ENCODE measurements at regions not wholly inside any gene's neighbourhood (a gene's known extent, or its start where the extent isn't known, plus 50 kb on each side); places are given as distances from the start of the nearest gene placed in this dataset.
"Not testable (repeated sequence)": the region's sequence is repeated elsewhere in the genome, so short reads cannot be mapped to it uniquely, and the experiment has no call there.

DNA sequence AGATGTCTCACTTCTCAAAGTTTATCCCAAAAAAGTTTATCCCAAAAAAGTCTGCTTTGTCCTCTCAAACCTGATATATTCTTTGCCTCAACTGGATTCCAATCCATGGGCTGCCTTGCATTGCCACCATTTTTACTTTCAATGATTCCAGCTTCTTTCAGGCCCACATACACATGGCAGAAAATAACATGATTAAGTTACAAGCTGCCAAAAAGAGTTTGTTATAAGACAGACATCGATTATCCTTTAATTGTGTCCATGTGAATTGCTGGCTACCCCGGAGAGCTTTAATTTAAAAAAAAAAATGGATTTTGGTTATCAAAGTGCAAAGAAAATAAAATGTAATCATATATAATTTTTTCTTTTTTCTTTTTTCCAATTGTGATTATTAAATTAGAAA lies 819.6 kb upstream of the SORCS1 start:
- H3K4me1 Mint-ChIP-seq (ENCODE audit: low read depth) = no peaks in the 10 kb centered on the region
- no peaks in the 10 kb centered on the region for H3K27me3 Mint-ChIP-seq
- H3K27ac Mint-ChIP-seq = no peak overlapping the region
- no peak overlapping the region for H3K4me3 Mint-ChIP-seq
- no peaks in the 10 kb centered on the region for H3K9me3 Mint-ChIP-seq
- no peaks in the 10 kb centered on the region for H3K36me3 Mint-ChIP-seq (ENCODE audit: low read depth)

DNA sequence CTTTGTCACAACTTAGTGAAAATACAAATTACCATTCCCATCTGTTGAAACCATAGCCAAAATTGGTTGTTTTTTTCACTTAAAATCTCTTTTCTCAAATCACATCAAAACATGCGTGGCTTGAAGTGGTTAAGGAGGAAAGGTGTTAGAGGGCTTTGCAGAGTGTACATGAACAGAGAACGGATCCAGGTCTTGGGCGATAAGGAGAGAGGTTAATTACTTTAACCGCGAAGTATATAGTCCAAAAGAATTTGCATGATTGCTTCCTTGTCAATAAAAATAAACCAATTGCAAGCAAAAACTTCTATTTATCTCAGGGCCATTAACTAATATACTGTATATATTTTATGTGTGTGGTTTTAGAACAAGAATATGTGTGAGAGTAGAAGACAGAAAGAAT lies 813.9 kb upstream of the SORCS1 start:
- no peaks in the 10 kb centered on the region for H3K4me1 Mint-ChIP-seq (ENCODE audit: low read depth)
- H3K27ac Mint-ChIP-seq = no peak overlapping the region
- no peaks in the 10 kb centered on the region for H3K27me3 Mint-ChIP-seq
- no peak overlapping the region for H3K4me3 Mint-ChIP-seq
- H3K9me3 Mint-ChIP-seq = peaks cover 6% of the 10 kb centered on the region
- H3K36me3 Mint-ChIP-seq (ENCODE audit: low read depth) = no peaks in the 10 kb centered on the region

DNA sequence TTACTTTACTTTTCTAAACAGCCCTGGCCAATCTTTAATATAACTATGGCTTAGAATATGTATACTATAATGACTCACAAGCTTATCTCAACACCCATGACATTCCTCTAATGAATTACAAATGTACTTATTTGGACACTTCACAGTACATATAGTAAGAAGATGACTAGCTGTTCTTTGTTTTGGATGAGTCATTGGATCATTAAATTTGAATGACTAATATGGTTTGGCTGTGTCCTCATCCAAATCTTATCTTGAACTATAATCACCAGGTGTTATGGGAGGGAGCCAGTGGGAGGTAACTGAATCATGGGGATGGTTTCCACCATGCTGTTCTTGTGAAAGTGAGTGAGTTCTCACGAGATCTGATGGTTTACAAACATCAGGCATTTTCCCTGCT lies 807.5 kb upstream of the SORCS1 start:
- no peak overlapping the region for H3K4me3 Mint-ChIP-seq
- H3K27ac Mint-ChIP-seq = no peak overlapping the region
- no peaks in the 10 kb centered on the region for H3K27me3 Mint-ChIP-seq
- H3K9me3 Mint-ChIP-seq = peaks cover 5% of the 10 kb centered on the region
- H3K36me3 Mint-ChIP-seq (ENCODE audit: low read depth) = no peaks in the 10 kb centered on the region
- no peaks in the 10 kb centered on the region for H3K4me1 Mint-ChIP-seq (ENCODE audit: low read depth)

DNA sequence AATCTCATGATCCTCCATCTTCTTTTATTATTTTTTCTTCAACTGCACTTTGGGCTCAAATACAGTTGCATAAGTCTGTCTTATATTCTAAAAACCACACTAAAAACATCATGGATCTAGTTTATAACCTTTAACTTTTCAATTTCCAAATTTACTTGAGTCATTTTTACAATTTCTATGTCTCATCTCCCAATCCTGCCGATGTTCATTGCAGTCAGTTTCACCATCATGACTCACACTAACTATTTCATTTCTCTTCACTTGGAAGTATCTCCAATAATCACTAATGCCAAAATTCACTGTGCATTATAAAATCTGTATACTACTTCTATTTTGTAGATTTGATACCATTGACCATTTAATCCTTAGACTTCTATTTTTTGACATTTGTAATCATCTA lies 806.9 kb upstream of the SORCS1 start:
- H3K27ac Mint-ChIP-seq = no peak overlapping the region
- H3K36me3 Mint-ChIP-seq (ENCODE audit: low read depth) = no peaks in the 10 kb centered on the region
- H3K4me1 Mint-ChIP-seq (ENCODE audit: low read depth) = no peaks in the 10 kb centered on the region
- no peaks in the 10 kb centered on the region for H3K27me3 Mint-ChIP-seq
- peaks cover 4% of the 10 kb centered on the region for H3K9me3 Mint-ChIP-seq
- no peak overlapping the region for H3K4me3 Mint-ChIP-seq

DNA sequence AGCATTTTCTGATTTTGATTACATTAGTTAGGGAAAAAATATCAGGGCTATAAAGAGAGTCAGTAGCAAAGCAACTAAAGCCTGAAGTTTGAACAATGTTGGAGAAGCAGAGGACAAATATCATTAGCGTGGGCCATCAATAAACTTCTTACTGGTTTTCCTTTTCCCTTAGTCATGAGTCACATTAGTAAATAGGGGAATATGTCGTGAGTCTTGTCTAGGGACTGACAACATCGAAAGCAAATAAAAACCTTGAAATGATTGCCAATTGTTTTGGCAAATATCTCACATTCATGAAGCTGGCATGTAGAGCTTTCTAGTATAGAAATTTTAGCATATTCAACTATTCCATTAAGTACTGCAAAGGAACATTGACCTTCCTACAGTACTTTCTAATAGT lies 806.0 kb upstream of the SORCS1 start:
- Mint-ChIP-seq H3K27me3 (no peaks in the 10 kb centered on the region), H3K4me1 (ENCODE audit: low read depth) (no peaks in the 10 kb centered on the region), H3K9me3 (peaks cover 4% of the 10 kb centered on the region), H3K4me3 (no peak overlapping the region), H3K36me3 (ENCODE audit: low read depth) (no peaks in the 10 kb centered on the region), H3K27ac (no peak overlapping the region)

DNA sequence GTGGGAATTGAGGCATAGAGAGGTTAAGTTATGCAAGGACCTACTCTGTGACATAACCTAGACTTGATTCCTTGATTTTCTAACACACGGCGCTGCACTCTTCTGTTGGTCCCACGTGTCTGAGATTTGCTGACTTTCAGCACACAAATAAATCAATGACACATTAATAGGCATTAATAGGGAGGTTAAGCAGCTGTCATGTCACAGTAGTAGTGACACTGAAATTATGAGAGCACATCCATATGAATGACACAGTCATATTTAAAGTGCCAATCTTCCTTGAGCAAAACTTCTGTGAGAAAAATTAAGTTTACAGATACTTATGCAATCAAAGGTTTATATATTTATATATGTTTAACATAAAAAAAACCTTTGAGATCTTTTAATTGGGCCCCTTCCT lies 805.4 kb upstream of the SORCS1 start:
- no peaks in the 10 kb centered on the region for H3K27me3 Mint-ChIP-seq
- no peaks in the 10 kb centered on the region for H3K4me1 Mint-ChIP-seq (ENCODE audit: low read depth)
- H3K36me3 Mint-ChIP-seq (ENCODE audit: low read depth) = no peaks in the 10 kb centered on the region
- no peak overlapping the region for H3K27ac Mint-ChIP-seq
- peaks cover 4% of the 10 kb centered on the region for H3K9me3 Mint-ChIP-seq
- no peak overlapping the region for H3K4me3 Mint-ChIP-seq

DNA sequence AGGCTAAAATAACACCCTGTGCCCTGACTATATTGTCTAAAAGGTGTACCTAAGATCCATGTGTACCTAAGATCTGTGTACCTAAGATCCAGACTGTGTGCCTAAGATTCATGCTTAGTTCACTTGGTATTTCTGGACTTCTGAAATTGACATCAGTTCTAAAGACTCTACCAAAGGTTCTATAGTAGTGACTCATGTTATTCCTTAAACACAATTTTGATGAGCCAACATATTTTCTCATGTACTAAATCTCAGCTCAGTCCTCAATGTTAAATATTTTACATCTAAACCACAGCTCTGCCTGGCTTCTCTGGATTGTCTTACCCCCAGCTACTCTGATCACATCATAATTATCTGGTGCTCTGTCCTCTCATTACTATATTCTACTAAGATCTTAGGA lies 802.3 kb upstream of the SORCS1 start:
- Mint-ChIP-seq H3K4me3 (no peak overlapping the region), H3K9me3 (peaks cover 4% of the 10 kb centered on the region), H3K27ac (no peak overlapping the region), H3K4me1 (ENCODE audit: low read depth) (no peaks in the 10 kb centered on the region), H3K27me3 (no peaks in the 10 kb centered on the region), H3K36me3 (ENCODE audit: low read depth) (no peaks in the 10 kb centered on the region)

DNA sequence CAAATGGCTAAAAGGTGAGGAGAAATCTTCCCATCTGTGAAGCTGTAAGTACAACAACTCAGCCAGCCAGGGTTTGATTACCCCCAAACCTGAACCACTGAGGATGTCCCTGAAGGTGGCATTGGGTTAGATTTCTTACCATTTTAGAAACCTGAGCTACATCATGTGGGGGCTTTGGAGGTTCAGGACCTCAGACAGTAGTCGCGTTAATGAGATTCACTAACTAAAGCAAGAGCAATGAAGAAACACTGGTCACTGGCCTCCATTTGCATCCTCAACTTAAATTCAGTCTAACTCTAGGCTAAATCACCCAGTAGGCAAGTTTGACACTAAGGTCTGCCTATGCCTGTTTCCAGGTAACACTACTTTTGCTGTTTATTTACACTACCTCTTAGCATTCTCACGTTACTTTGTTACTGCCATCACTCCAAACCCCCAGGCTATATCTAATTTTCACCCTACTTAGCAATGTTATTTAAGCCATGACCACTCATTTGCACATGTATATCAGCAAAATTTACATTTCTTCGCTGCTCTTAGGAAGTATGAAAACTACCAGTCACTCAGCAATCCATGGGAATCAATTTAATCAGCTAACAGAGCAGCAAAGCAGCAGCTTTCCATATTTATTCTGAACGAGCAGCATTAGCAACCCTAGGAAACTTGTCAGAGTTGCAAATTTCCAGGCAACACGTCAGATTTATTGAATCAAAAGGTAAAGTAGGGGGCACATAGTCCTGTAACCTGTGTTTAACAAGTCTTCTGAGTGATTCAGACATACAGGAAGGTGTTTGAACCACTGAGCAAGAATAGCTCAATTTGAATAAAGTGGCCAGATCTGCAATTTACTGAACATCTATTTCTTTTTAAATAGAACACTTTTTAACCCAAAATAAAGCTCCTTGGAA lies 788.4 kb upstream of the SORCS1 start:
- Mint-ChIP-seq H3K4me1 (ENCODE audit: low read depth) (no peaks in the 10 kb centered on the region), H3K27ac (no peak overlapping the region), H3K27me3 (no peaks in the 10 kb centered on the region), H3K4me3 (no peak overlapping the region), H3K9me3 (peaks cover 13% of the 10 kb centered on the region), H3K36me3 (ENCODE audit: low read depth) (no peaks in the 10 kb centered on the region)

DNA sequence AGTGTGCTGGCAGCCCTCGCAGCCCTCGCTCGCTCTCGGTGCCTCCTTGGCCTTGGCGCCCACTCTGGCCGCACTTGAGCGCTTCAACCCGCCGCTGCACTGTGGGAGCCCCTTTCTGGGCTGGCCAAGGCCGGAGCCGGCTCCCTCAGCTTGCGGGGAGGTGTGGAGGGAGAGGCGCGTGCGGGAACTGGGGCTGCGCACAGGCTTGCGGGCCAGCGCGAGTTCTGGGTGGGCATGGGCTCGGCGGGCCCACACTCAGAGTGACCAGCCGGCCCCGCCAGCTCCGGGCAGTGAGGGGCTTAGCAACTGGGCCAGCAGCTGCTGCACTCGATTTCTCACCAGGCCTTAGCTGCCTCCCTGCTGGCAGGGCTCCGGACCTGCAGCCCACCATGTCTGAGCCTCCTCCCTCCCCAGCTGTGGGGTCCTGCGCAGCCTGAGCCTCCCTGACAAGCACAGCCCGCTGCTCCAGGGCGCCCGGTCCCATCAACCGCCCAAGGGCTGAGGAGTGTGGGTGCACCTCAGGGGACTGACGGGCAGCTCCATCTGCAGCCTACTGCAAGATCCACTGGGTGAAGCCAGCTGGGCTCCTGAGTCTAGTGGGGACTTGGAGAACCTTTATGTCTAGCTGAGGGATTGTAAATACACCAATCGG lies 786.0 kb upstream of the SORCS1 start:
- not testable (repeated sequence) for H3K36me3 Mint-ChIP-seq (ENCODE audit: low read depth); H3K4me1 Mint-ChIP-seq (ENCODE audit: low read depth); H3K27ac Mint-ChIP-seq; H3K4me3 Mint-ChIP-seq; H3K27me3 Mint-ChIP-seq
- peaks cover 20% of the 10 kb centered on the region for H3K9me3 Mint-ChIP-seq

DNA sequence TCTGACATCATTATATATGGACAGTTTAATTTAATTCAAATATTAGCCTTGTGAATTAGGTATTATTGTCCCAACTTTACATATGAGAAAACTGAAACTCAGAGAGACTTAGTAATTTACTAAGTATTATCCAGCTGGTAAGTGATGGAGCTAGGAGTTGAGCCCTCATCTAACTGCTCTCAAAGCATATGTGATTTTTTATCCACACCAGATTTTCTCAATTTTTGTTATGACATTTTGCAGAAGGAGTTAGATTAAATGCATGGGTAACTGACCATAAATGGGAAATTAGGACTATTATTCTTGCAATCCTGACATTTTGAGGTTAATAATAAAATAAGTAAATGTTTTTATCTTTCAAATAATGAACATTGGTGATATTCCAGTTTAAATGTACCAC lies 778.3 kb upstream of the SORCS1 start:
- Mint-ChIP-seq H3K36me3 (ENCODE audit: low read depth) (no peaks in the 10 kb centered on the region), H3K4me1 (ENCODE audit: low read depth) (no peaks in the 10 kb centered on the region), H3K4me3 (no peak overlapping the region), H3K9me3 (peaks cover 12% of the 10 kb centered on the region), H3K27ac (no peak overlapping the region), H3K27me3 (no peaks in the 10 kb centered on the region)

DNA sequence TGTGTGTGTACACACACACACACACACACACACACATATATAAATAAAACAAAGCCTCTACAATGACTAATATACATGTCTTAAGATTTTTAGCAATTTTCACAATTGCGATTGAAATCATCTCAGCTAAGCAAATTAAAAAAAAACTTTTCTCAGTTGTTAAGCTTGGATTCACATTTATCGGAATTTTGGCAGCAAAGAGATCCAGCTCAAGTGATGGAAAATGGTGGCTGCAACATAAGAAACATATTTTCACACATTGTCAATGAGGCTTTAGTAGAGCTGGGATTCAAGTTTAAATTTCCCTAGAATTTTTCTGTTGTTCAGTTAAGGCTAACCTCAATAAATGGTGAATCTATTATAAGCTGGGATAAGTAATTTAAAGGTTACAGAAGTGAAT lies 768.6 kb upstream of the SORCS1 start:
- Mint-ChIP-seq H3K4me3 (no peak overlapping the region), H3K9me3 (peaks cover 13% of the 10 kb centered on the region), H3K36me3 (ENCODE audit: low read depth) (no peaks in the 10 kb centered on the region), H3K27ac (no peak overlapping the region), H3K4me1 (ENCODE audit: low read depth) (no peaks in the 10 kb centered on the region), H3K27me3 (no peaks in the 10 kb centered on the region)

DNA sequence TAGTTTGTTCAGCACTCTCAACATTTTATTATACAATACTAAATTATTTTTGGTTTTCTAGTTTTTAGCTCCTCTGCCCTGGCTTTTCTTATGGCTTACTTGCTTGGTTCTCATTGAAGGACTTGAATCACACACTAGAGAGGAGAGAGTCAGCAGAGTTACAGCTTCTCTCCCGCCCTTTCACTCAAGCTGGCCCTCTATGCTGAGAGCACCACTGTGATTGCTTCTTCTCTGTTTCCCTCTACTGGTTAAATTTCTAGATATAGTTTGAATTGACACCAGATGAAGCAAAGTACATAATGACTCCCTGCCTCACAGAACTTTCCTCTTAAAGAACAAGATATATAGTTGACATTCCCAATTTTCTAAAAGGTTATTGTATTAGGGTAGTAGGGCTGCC lies 767.3 kb upstream of the SORCS1 start:
- peaks cover 7% of the 10 kb centered on the region for H3K9me3 Mint-ChIP-seq
- H3K4me1 Mint-ChIP-seq (ENCODE audit: low read depth) = no peaks in the 10 kb centered on the region
- H3K27me3 Mint-ChIP-seq = no peaks in the 10 kb centered on the region
- H3K4me3 Mint-ChIP-seq = no peak overlapping the region
- no peaks in the 10 kb centered on the region for H3K36me3 Mint-ChIP-seq (ENCODE audit: low read depth)
- no peak overlapping the region for H3K27ac Mint-ChIP-seq

DNA sequence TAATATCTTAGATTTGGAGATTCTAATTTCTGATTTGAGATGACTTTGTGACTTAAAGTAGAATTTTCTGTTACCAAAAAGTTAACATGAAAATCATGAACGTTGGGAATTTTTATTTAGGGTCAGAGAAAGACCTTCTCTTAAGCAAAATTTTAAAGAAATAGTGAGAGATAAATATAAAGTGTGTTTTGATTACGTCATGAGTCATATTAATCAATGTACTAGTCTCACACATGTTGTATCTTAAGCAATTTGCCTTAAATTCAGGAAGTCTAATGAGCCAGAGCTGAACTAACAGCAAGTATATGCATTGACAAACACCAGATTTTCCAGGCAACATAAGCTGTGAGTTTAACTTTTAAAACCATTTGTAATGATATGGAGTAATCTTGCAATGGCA lies 765.5 kb upstream of the SORCS1 start:
- no peak overlapping the region for H3K4me3 Mint-ChIP-seq
- H3K36me3 Mint-ChIP-seq (ENCODE audit: low read depth) = no peaks in the 10 kb centered on the region
- H3K4me1 Mint-ChIP-seq (ENCODE audit: low read depth) = no peaks in the 10 kb centered on the region
- H3K27me3 Mint-ChIP-seq = no peaks in the 10 kb centered on the region
- peaks cover 7% of the 10 kb centered on the region for H3K9me3 Mint-ChIP-seq
- no peak overlapping the region for H3K27ac Mint-ChIP-seq

DNA sequence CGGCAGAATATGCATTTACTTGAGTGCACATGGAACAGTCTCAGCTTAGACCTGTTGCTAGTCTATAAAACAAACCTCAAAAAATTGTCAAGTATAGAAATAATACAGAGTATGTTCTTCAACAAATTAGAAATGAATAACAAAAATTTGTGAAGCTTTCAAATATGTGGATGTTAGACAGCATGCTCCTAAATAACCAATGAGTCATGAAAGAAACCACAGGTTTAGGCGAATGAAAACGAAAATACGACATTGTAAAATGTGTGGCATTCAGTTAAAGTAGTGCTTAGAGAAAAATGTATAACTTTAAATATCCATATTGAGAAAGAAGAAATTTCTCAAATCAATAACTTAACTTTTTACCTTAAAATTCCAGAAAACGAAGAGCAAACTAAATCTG lies 760.0 kb upstream of the SORCS1 start:
- Mint-ChIP-seq H3K4me3 (no peak overlapping the region), H3K36me3 (ENCODE audit: low read depth) (no peaks in the 10 kb centered on the region), H3K4me1 (ENCODE audit: low read depth) (no peaks in the 10 kb centered on the region), H3K27ac (no peak overlapping the region), H3K9me3 (peaks cover 7% of the 10 kb centered on the region), H3K27me3 (no peaks in the 10 kb centered on the region)

DNA sequence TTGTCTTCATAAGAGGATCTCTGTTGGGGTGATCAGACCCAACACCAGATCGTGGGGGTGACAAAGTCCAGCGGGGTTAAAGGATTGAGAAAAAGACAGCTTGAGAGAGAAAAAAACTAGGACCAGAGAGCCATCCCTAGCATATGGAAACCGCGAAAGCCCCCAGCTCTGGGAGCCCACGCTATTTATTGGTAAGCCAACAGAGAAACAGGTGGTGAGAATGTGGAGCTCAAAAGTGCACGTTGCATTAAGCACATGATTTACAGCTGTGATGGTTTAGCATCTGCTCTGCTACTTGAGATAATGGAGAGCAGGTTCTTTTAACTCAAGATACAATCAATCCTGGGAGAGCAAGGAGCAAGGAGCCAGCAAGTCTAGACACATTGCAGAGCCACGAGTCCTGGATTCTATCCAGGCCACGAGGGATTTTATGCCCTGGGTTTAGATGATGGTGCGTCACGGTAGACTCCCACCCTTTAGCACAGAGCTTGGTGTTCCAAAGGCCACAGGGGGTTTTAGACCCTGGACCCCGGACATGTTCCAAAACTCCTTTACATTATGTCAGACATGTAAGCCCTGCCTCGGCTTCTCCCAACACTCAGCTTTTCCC lies 755.2 kb upstream of the SORCS1 start:
- Mint-ChIP-seq H3K27me3 (peaks cover 13% of the 10 kb centered on the region), H3K4me3 (no peak overlapping the region), H3K4me1 (ENCODE audit: low read depth) (no peaks in the 10 kb centered on the region), H3K36me3 (ENCODE audit: low read depth) (no peaks in the 10 kb centered on the region), H3K27ac (no peak overlapping the region), H3K9me3 (peaks cover 12% of the 10 kb centered on the region)
